Neural progenitor cell (in vitro differentiated cells): ENCODE measurements at regions not wholly inside any gene's neighbourhood (a gene's known extent, or its start where the extent isn't known, plus 50 kb on each side); places are given as distances from the start of the nearest gene placed in this dataset.

ENCODE experiments used
- DNase-seq: peaks from one replicate; pipeline ENCODE4 v3.0.0-alpha.2; 2016; ENCODE audit warnings: low spot score
- H2AFZ ChIP-seq: fragments of 200-600 bp; sonication (generic); replicated peaks from 2 replicates; pipeline ENCODE4 v1.6.1; 2016; ENCODE audit warnings: antibody characterized with exemption
- H3F3A ChIP-seq: fragments of 200-600 bp; sonication (generic); 2 replicates; pipeline ENCODE4 v1.6.1; 2016; ENCODE audit warnings: antibody characterized with exemption, low read depth
- H3K27ac ChIP-seq: fragments of 200-600 bp; sonication (generic); 2 replicates; pipeline ENCODE4 v1.5.1; 2016; ENCODE audit warnings: mild to moderate bottlenecking
- H3K27me3 ChIP-seq: fragments of 200-600 bp; sonication (generic); 2 replicates; pipeline ENCODE4 v1.6.1; 2016; ENCODE audit warnings: mild to moderate bottlenecking, moderate library complexity
- H3K36me3 ChIP-seq: fragments of 200-600 bp; sonication (generic); 2 replicates; pipeline ENCODE4 v1.5.1; 2016
- H3K4me1 ChIP-seq: fragments of 200-600 bp; sonication (generic); 2 replicates; pipeline ENCODE4 v1.6.1; 2016; ENCODE audit warnings: mixed run types
- H3K4me2 ChIP-seq: fragments of 200-600 bp; sonication (generic); 2 replicates; pipeline ENCODE4 v1.6.1; 2016
- H3K4me3 ChIP-seq: fragments of 200-600 bp; sonication (generic); 2 replicates; pipeline ENCODE4 v1.5.1; 2016
- H3K79me2 ChIP-seq: fragments of 200-600 bp; sonication (generic); 2 replicates; pipeline ENCODE4 v1.6.1; 2016; ENCODE audit warnings: low read depth
- H3K9ac ChIP-seq: fragments of 200-600 bp; sonication (generic); 2 replicates; pipeline ENCODE4 v1.6.1; 2016
- H3K9me3 ChIP-seq: fragments of 200-600 bp; sonication (generic); 2 replicates; pipeline ENCODE4 v1.5.1; 2016; ENCODE audit warnings: low read depth
- H4K20me1 ChIP-seq: fragments of 200-600 bp; sonication (generic); 2 replicates; pipeline ENCODE4 v1.6.1; 2016; ENCODE audit warnings: low read depth
- H3K27ac Mint-ChIP-seq: 3 replicates; pipeline ENCODE4 v1.8.0; 2021; ENCODE audit warnings: mixed read lengths
- H3K27me3 Mint-ChIP-seq: 2 replicates; pipeline ENCODE4 v1.8.0; 2022; ENCODE audit warnings: low read depth, mild to moderate bottlenecking, inconsistent platforms, moderate library complexity, mixed read lengths; ENCODE audit not compliant: insufficient read depth
- H3K36me3 Mint-ChIP-seq: 3 replicates; pipeline ENCODE4 v1.8.0; 2021; ENCODE audit warnings: mixed read lengths
- H3K4me1 Mint-ChIP-seq: 3 replicates; pipeline ENCODE4 v1.8.0; 2021; ENCODE audit warnings: mixed read lengths
- H3K4me3 Mint-ChIP-seq: 3 replicates; pipeline ENCODE4 v1.8.0; 2021; ENCODE audit warnings: mild to moderate bottlenecking, moderate library complexity, mixed read lengths
- H3K9me3 Mint-ChIP-seq: 3 replicates; pipeline ENCODE4 v1.8.0; 2020; ENCODE audit warnings: mixed read lengths
- EZH2 ChIP-seq: fragments of 200-600 bp; sonication (generic); IDR thresholded peaks from 2 replicates; pipeline ENCODE4 v1.6.1; 2017; ENCODE audit warnings: antibody characterized with exemption, mild to moderate bottlenecking, moderate library complexity
- EZH2phosphoT487 ChIP-seq: fragments of 200-600 bp; sonication (generic); IDR thresholded peaks from 2 replicates; pipeline ENCODE4 v1.6.1; 2017; ENCODE audit warnings: antibody characterized with exemption
- TF ChIP-seq, protein P1 (sequence below): fragments of 200-600 bp; sonication (generic); IDR thresholded peaks from 2 replicates; pipeline ENCODE4 v1.5.1; 2017; ENCODE audit warnings: antibody characterized with exemption, mild to moderate bottlenecking

DNA sequence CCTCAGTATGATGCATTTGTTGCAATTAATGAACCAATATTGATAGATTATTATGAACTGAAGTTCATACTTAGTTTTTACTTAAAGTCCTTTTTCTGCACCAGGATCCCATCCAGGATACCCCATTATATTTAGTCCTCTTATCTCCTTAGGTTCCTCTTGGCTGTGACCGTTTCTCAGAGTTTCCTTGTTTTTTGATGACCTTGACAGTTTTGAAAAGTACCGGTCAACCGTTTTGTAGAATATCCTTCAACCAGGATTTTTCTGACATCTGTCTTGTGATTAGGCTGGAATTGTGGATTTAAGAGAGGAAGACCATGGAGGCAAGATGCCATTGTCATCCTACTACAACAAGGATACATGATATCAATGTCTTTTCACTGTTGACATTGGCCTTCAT lies 98.0 kb upstream of the F13A1 start:
- Mint-ChIP-seq H3K4me3 (no peak overlapping the region), H3K9me3 (no peaks in the 10 kb centered on the region), H3K4me1 (no peaks in the 10 kb centered on the region), H3K27ac (no peak overlapping the region), H3K27me3 (peaks cover 4% of the 10 kb centered on the region), H3K36me3 (no peaks in the 10 kb centered on the region)
- H3K79me2 ChIP-seq = no peaks in the 10 kb centered on the region
- H3K36me3 ChIP-seq = no peaks in the 10 kb centered on the region
- H3K4me2 ChIP-seq = no peak overlapping the region
- H3K4me3 ChIP-seq = no peak overlapping the region
- H4K20me1 ChIP-seq = no peaks in the 10 kb centered on the region
- no peak for DNase-seq
- no peaks in the 10 kb centered on the region for H3K4me1 ChIP-seq
- no peak overlapping the region for H2AFZ ChIP-seq
- no peaks in the 10 kb centered on the region for H3F3A ChIP-seq
- TF ChIP-seq EZH2phosphoT487 (no peak), EZH2 (no peak)
- no peak overlapping the region for H3K9ac ChIP-seq
- no peaks in the 10 kb centered on the region for H3K27me3 ChIP-seq
- H3K27ac ChIP-seq = no peak overlapping the region
- H3K9me3 ChIP-seq = no peaks in the 10 kb centered on the region

DNA sequence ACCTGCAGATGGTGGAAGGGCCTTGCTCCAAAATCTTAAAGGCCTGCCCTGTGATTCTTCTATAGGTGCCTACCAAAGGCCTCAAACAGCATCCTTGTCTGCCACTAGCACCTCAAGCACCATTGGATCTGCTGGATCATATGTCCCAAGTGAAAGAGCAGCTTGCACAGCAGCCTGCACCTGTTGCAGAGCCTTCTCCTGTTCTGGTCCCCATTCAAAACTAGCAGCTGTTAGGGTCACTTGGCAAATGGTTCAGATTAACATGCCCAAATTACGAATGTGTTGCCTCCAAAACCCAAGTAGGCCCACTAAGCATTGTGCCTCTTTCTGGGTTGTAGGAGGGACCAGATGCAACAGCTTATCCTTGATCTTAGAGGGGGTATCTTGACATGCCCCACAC lies 99.6 kb upstream of the F13A1 start:
- Mint-ChIP-seq H3K36me3 (no peaks in the 10 kb centered on the region), H3K9me3 (peaks cover 3% of the 10 kb centered on the region), H3K4me3 (no peak overlapping the region), H3K27me3 (peaks cover 4% of the 10 kb centered on the region), H3K27ac (no peak overlapping the region), H3K4me1 (no peaks in the 10 kb centered on the region)
- no peak overlapping the region for H3K4me3 ChIP-seq
- no peaks in the 10 kb centered on the region for H3K79me2 ChIP-seq
- no peaks in the 10 kb centered on the region for H3K36me3 ChIP-seq
- DNase-seq = no peak
- no peaks in the 10 kb centered on the region for H3K9me3 ChIP-seq
- H3K27ac ChIP-seq = no peak overlapping the region
- H3K27me3 ChIP-seq = peaks cover 1% of the 10 kb centered on the region
- TF ChIP-seq, protein P1, sequence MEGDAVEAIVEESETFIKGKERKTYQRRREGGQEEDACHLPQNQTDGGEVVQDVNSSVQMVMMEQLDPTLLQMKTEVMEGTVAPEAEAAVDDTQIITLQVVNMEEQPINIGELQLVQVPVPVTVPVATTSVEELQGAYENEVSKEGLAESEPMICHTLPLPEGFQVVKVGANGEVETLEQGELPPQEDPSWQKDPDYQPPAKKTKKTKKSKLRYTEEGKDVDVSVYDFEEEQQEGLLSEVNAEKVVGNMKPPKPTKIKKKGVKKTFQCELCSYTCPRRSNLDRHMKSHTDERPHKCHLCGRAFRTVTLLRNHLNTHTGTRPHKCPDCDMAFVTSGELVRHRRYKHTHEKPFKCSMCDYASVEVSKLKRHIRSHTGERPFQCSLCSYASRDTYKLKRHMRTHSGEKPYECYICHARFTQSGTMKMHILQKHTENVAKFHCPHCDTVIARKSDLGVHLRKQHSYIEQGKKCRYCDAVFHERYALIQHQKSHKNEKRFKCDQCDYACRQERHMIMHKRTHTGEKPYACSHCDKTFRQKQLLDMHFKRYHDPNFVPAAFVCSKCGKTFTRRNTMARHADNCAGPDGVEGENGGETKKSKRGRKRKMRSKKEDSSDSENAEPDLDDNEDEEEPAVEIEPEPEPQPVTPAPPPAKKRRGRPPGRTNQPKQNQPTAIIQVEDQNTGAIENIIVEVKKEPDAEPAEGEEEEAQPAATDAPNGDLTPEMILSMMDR = no peak
- TF ChIP-seq EZH2phosphoT487 (no peak), EZH2 (no peak)
- H2AFZ ChIP-seq = no peak overlapping the region
- no peaks in the 10 kb centered on the region for H4K20me1 ChIP-seq
- no peaks in the 10 kb centered on the region for H3F3A ChIP-seq
- no peak overlapping the region for H3K4me2 ChIP-seq
- no peak overlapping the region for H3K9ac ChIP-seq
- no peaks in the 10 kb centered on the region for H3K4me1 ChIP-seq

DNA sequence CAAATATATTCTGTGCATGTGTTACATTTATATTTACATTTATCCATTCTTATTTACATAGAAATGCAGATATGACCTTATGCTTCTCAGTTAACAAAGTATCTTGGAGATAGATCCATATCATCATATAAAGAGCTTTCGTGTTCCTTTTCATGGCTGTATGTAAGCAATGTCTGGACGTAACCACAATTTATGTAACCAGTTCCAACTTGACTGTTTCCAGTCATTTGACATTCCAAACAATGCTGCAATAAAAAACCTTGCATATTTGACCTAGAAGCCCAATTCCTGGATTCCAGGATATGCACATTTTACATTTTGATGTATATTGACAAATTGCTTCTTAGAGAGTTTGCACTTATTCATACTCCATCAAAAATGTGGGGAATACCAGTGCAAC lies 113.7 kb upstream of the F13A1 start:
- TF ChIP-seq, protein P1 = no peak
- TF ChIP-seq EZH2phosphoT487 (no peak), EZH2 (no peak)

DNA sequence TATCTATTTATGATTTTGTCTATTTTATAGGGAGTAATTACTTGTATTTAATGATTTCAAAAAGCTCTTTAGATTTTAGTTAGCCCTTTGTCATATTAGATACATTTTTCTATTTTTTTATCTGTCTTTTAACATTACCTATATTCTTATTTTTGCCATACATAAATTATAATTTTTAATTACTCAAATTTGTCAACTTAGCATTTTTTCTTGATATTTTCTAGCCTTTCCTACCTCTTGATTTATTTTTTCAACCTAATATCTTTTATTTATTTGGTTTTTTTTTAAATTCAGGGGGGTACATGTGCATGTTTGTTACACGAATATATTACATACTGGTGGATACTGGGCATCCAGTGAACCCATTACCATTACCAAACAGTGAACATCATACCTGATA lies 114.3 kb upstream of the F13A1 start:
- no peaks in the 10 kb centered on the region for H3K9me3 Mint-ChIP-seq
- H3K4me3 Mint-ChIP-seq = no peak overlapping the region
- H3K36me3 Mint-ChIP-seq = no peaks in the 10 kb centered on the region

More for the DNA sequence above, 113.7 kb upstream of the F13A1 start:
- H3K36me3 ChIP-seq = no peaks in the 10 kb centered on the region
- no peaks in the 10 kb centered on the region for H3K9me3 ChIP-seq
- DNase-seq = no peak
- no peak overlapping the region for H3K27ac Mint-ChIP-seq
- no peaks in the 10 kb centered on the region for H3K36me3 Mint-ChIP-seq
- peaks cover 6% of the 10 kb centered on the region for H3K27me3 ChIP-seq
- no peak overlapping the region for H2AFZ ChIP-seq
- no peak overlapping the region for H3K9ac ChIP-seq
- no peaks in the 10 kb centered on the region for H3K4me1 Mint-ChIP-seq
- H3K27me3 Mint-ChIP-seq = peaks cover 2% of the 10 kb centered on the region
- H3K4me1 ChIP-seq = no peaks in the 10 kb centered on the region
- H3K79me2 ChIP-seq = no peaks in the 10 kb centered on the region
- no peaks in the 10 kb centered on the region for H3F3A ChIP-seq
- H3K9me3 Mint-ChIP-seq = no peaks in the 10 kb centered on the region
- H3K27ac ChIP-seq = no peak overlapping the region
- H4K20me1 ChIP-seq = no peaks in the 10 kb centered on the region
- no peak overlapping the region for H3K4me3 ChIP-seq
- no peak overlapping the region for H3K4me3 Mint-ChIP-seq
- H3K4me2 ChIP-seq = no peak overlapping the region

More for the DNA sequence above, 114.3 kb upstream of the F13A1 start:
- H3K79me2 ChIP-seq = no peaks in the 10 kb centered on the region
- peaks cover 6% of the 10 kb centered on the region for H3K27me3 ChIP-seq
- no peak overlapping the region for H3K4me2 ChIP-seq
- peaks cover 2% of the 10 kb centered on the region for H3K27me3 Mint-ChIP-seq
- H3K27ac Mint-ChIP-seq = no peak overlapping the region
- no peaks in the 10 kb centered on the region for H4K20me1 ChIP-seq
- H3K4me1 ChIP-seq = no peaks in the 10 kb centered on the region
- TF ChIP-seq, protein P1 = no peak
- no peak for TF ChIP-seq EZH2phosphoT487
- no peak for TF ChIP-seq EZH2
- DNase-seq = no peak
- no peaks in the 10 kb centered on the region for H3K4me1 Mint-ChIP-seq
- no peaks in the 10 kb centered on the region for H3F3A ChIP-seq
- H3K9me3 ChIP-seq = no peaks in the 10 kb centered on the region
- no peak overlapping the region for H3K9ac ChIP-seq
- no peak overlapping the region for H3K27ac ChIP-seq
- H3K36me3 ChIP-seq = no peaks in the 10 kb centered on the region
- H3K4me3 ChIP-seq = no peak overlapping the region
- H2AFZ ChIP-seq = no peak overlapping the region
